ELR (cell line): ENCODE measurements at regions not wholly inside any gene's neighbourhood (a gene's known extent, or its start where the extent isn't known, plus 50 kb on each side); places are given as distances from the start of the nearest gene placed in this dataset.

ENCODE experiments used
- DNase-seq: peaks from one replicate; pipeline ENCODE4 v3.0.0-alpha.2; 2015; ENCODE audit warnings: low read depth

GRCh38 chr22:48327721-48328120 is 1500.0 kb downstream of the BRD1 start:
- DNase-seq: no peak

GRCh38 chr22:48323746-48324145 is 1503.9 kb downstream of the BRD1 start:
- DNase-seq: no peak

- no peak for DNase-seq
Observed at GRCh38 chr22:48322907-48323306, 1504.8 kb downstream of the BRD1 start.

- DNase-seq: no peak
Observed at GRCh38 chr22:48321986-48322545, 1505.6 kb downstream of the BRD1 start.

GRCh38 chr22:48320683-48321451 is 1506.8 kb downstream of the BRD1 start:
- no peak for DNase-seq

- no peak for DNase-seq
Observed at GRCh38 chr22:48320048-48320682, 1507.5 kb downstream of the BRD1 start.

- DNase-seq: no peak
Observed at GRCh38 chr22:48319321-48320047, 1508.2 kb downstream of the BRD1 start.

- DNase-seq: no peak
Observed at GRCh38 chr22:48318575-48319320, 1508.9 kb downstream of the BRD1 start.

GRCh38 chr22:48318173-48318572 is 1509.5 kb downstream of the BRD1 start:
- no peak for DNase-seq

- DNase-seq: no peak
Observed at GRCh38 chr22:48316257-48317250, 1511.1 kb downstream of the BRD1 start.

- no peak for DNase-seq
Observed at GRCh38 chr22:48315439-48316256, 1512.0 kb downstream of the BRD1 start.

- no peak for DNase-seq
Observed at GRCh38 chr22:48314073-48314472, 1513.6 kb downstream of the BRD1 start.

- no peak for DNase-seq
Observed at GRCh38 chr22:48313175-48313830, 1514.4 kb downstream of the BRD1 start.

- DNase-seq: no peak
Observed at GRCh38 chr22:48310740-48311139, 1516.9 kb downstream of the BRD1 start.

- DNase-seq: no peak
Observed at GRCh38 chr22:48310289-48310688, 1517.4 kb downstream of the BRD1 start.

GRCh38 chr22:48309836-48310235 is 1517.8 kb downstream of the BRD1 start:
- no peak for DNase-seq

GRCh38 chr22:48309115-48309705 is 1518.5 kb downstream of the BRD1 start:
- DNase-seq: no peak

- DNase-seq: no peak
Observed at GRCh38 chr22:48307931-48308330, 1519.7 kb downstream of the BRD1 start.
